HEK293 (cell line): ENCODE measurements at regions not wholly inside any gene's neighbourhood (a gene's known extent, or its start where the extent isn't known, plus 50 kb on each side); places are given as distances from the start of the nearest gene placed in this dataset.

Experiments used
- EGR2 ChIP-seq: fragments of 450-650 bp; formaldehyde crosslinking; IDR thresholded peaks from 2 replicates; pipeline ENCODE4 v1.5.1; 2016; ENCODE audit warnings: low read depth, missing biosample characterization, missing genetic modification characterization
- GLI2 ChIP-seq: fragments of 450-650 bp; formaldehyde crosslinking; IDR thresholded peaks from 2 replicates; pipeline ENCODE4; 2017; ENCODE audit warnings: missing biosample characterization, missing genetic modification characterization, low read depth, borderline replicate concordance
- GLIS1 ChIP-seq: fragments of 450-650 bp; formaldehyde crosslinking; IDR thresholded peaks from 2 replicates; pipeline ENCODE4 v1.5.1; 2016; ENCODE audit warnings: missing biosample characterization, missing genetic modification characterization
- SP7 ChIP-seq: fragments of 450-650 bp; formaldehyde crosslinking; IDR thresholded peaks from 2 replicates; pipeline ENCODE4 v1.5.1; 2016; ENCODE audit warnings: missing biosample characterization, missing genetic modification characterization
- TRIM28 ChIP-seq: IDR thresholded peaks from 2 replicates; pipeline ENCODE4 v1.6.1; 2011; ENCODE audit warnings: low read length, control low read depth, borderline replicate concordance
- WT1 ChIP-seq: fragments of 450-650 bp; formaldehyde crosslinking; IDR thresholded peaks from 2 replicates; pipeline ENCODE4 v1.5.1; 2016; ENCODE audit warnings: missing biosample characterization, missing genetic modification characterization
- YY2 ChIP-seq: fragments of 450-650 bp; formaldehyde crosslinking; IDR thresholded peaks from 2 replicates; pipeline ENCODE4 v1.5.1; 2016; ENCODE audit warnings: missing biosample characterization, missing genetic modification characterization
- ZBTB21 ChIP-seq: fragments of 450-650 bp; formaldehyde crosslinking; IDR thresholded peaks from 2 replicates; pipeline ENCODE4 v1.5.1; 2017; ENCODE audit warnings: missing biosample characterization, missing genetic modification characterization
- ZBTB44 ChIP-seq: fragments of 450-650 bp; IDR thresholded peaks from 2 replicates; pipeline ENCODE4 v1.5.1; 2018; ENCODE audit warnings: missing biosample characterization, mild to moderate bottlenecking, missing genetic modification characterization
- ZBTB8A ChIP-seq: fragments of 450-650 bp; formaldehyde crosslinking; IDR thresholded peaks from 2 replicates; pipeline ENCODE4 v1.5.1; 2016; ENCODE audit warnings: missing biosample characterization, missing genetic modification characterization
- ZFP37 ChIP-seq: fragments of 450-650 bp; formaldehyde crosslinking; IDR thresholded peaks from 2 replicates; pipeline ENCODE4 v1.5.1; 2016; ENCODE audit warnings: missing biosample characterization, missing genetic modification characterization
- ZNF133 ChIP-seq: fragments of 450-650 bp; formaldehyde crosslinking; IDR thresholded peaks from 2 replicates; pipeline ENCODE4 v1.5.1; 2016; ENCODE audit warnings: missing biosample characterization, missing genetic modification characterization
- ZNF2 ChIP-seq: fragments of 450-650 bp; formaldehyde crosslinking; IDR thresholded peaks from 2 replicates; pipeline ENCODE4 v1.5.1; 2016; ENCODE audit warnings: missing biosample characterization, missing genetic modification characterization
- ZNF350 ChIP-seq: fragments of 450-650 bp; formaldehyde crosslinking; IDR thresholded peaks from 2 replicates; pipeline ENCODE4 v1.5.0; 2017; ENCODE audit warnings: missing biosample characterization, mild to moderate bottlenecking, missing genetic modification characterization
- ZNF362 ChIP-seq: fragments of 450-650 bp; formaldehyde crosslinking; IDR thresholded peaks from 2 replicates; pipeline ENCODE4 v1.5.1; 2016; ENCODE audit warnings: missing biosample characterization, missing genetic modification characterization
- ZNF366 ChIP-seq: fragments of 450-650 bp; formaldehyde crosslinking; conservative IDR thresholded peaks from 2 replicates; pipeline ENCODE4 v1.5.1; 2016; ENCODE audit warnings: missing biosample characterization, missing genetic modification characterization
- ZNF391 ChIP-seq: fragments of 450-650 bp; formaldehyde crosslinking; IDR thresholded peaks from 2 replicates; pipeline ENCODE4 v1.5.1; 2016; ENCODE audit warnings: low read depth, missing biosample characterization, missing genetic modification characterization, borderline replicate concordance
- ZNF404 ChIP-seq: fragments of 450-650 bp; formaldehyde crosslinking; IDR thresholded peaks from 2 replicates; pipeline ENCODE4 v1.5.1; 2017; ENCODE audit warnings: missing biosample characterization, missing genetic modification characterization
- ZNF433 ChIP-seq: fragments of 450-650 bp; formaldehyde crosslinking; IDR thresholded peaks from 2 replicates; pipeline ENCODE4 v1.5.1; 2016; ENCODE audit warnings: missing biosample characterization, missing genetic modification characterization, low read depth
- ZNF529 ChIP-seq: fragments of 450-650 bp; formaldehyde crosslinking; IDR thresholded peaks from 2 replicates; pipeline ENCODE4 v1.5.1; 2017; ENCODE audit warnings: missing genetic modification characterization, missing biosample characterization; ENCODE audit not compliant: insufficient replicate concordance
- ZNF530 ChIP-seq: fragments of 450-650 bp; formaldehyde crosslinking; IDR thresholded peaks from 2 replicates; pipeline ENCODE4 v1.5.1; 2016; ENCODE audit warnings: low read depth, missing biosample characterization, missing genetic modification characterization
- ZNF544 ChIP-seq: fragments of 450-650 bp; formaldehyde crosslinking; IDR thresholded peaks from 2 replicates; pipeline ENCODE4 v1.5.0; 2017; ENCODE audit warnings: missing biosample characterization, missing genetic modification characterization
- ZNF629 ChIP-seq: fragments of 450-650 bp; formaldehyde crosslinking; IDR thresholded peaks from 2 replicates; pipeline ENCODE4 v1.5.1; 2017; ENCODE audit warnings: missing biosample characterization, missing genetic modification characterization
- ZNF654 ChIP-seq: fragments of 450-650 bp; formaldehyde crosslinking; IDR thresholded peaks from 2 replicates; pipeline ENCODE4 v1.5.1; 2016; ENCODE audit warnings: low read depth, missing biosample characterization, missing genetic modification characterization
- ZNF660 ChIP-seq: fragments of 450-650 bp; IDR thresholded peaks from 2 replicates; pipeline ENCODE4 v1.5.1; 2018; ENCODE audit warnings: missing biosample characterization, mild to moderate bottlenecking, missing genetic modification characterization
- ZNF664 ChIP-seq: fragments of 450-650 bp; formaldehyde crosslinking; IDR thresholded peaks from 2 replicates; pipeline ENCODE4 v1.5.1; 2016; ENCODE audit warnings: missing biosample characterization, missing genetic modification characterization
- ZNF843 ChIP-seq: fragments of 450-650 bp; formaldehyde crosslinking; IDR thresholded peaks from 2 replicates; pipeline ENCODE4 v1.5.1; 2016; ENCODE audit warnings: missing biosample characterization, missing genetic modification characterization
- ZSCAN4 ChIP-seq: fragments of 450-650 bp; formaldehyde crosslinking; IDR thresholded peaks from 2 replicates; pipeline ENCODE4 v1.5.1; 2017; ENCODE audit warnings: missing biosample characterization, missing genetic modification characterization
- ZXDB ChIP-seq: fragments of 450-650 bp; formaldehyde crosslinking; IDR thresholded peaks from 2 replicates; pipeline ENCODE4 v1.5.1; 2016; ENCODE audit warnings: missing biosample characterization, missing genetic modification characterization
- TF ChIP-seq, protein P1 (sequence below): fragments of 450-650 bp; formaldehyde crosslinking; IDR thresholded peaks from 2 replicates; pipeline ENCODE4 v1.5.1; 2016; ENCODE audit warnings: missing biosample characterization, missing genetic modification characterization
- TF ChIP-seq, protein P2 (sequence below): fragments of 450-650 bp; formaldehyde crosslinking; IDR thresholded peaks from 2 replicates; pipeline ENCODE4 v1.5.1; 2016; ENCODE audit warnings: missing biosample characterization, missing genetic modification characterization
- TF ChIP-seq, protein P3 (sequence below): fragments of 450-650 bp; formaldehyde crosslinking; IDR thresholded peaks from 2 replicates; pipeline ENCODE4 v1.5.1; 2016; ENCODE audit warnings: missing biosample characterization, missing genetic modification characterization

DNA sequence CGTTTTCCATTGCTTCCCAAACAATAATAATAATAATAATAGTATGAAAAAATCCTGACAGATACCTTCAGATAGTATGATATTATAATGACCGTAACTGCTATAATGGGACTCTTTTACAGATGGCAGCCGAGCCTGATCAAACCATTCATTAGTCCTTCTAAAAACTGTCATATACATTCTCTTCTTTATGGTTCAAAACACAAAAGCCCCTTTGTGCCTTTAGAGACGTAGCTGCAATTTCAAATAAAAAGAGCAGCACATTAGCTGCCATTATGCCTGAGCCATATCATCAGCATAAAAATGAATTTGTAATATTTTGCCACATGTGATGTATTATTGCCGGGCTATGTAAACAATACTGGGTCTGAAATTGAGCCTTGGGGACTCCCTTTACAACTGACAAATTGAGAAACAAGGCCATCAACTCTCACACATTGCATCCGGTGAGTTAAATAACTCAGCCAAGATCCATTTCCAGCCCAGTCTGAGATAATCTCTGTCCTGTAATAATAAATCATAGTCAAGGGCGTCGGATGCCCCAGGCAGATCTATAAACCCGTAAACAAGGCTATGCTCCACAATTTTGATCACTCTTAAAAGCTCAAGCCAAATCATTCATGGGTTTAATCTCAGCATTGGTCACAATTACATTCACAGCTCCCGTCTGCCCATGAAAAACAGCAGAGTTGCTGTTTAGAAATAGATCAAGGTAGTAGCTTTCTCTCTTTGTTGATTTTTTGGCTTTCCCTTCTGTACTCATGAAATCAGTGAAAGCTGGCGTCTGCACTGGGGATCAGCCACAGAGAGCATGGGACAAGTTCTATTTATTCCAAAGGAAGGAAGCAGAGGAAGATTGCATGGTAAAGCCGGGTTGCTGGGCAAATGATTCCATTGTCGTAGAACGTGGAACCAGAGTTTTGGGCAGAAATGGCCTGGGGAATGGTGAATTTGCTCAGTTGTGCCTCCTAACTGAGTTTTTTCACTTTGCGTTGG, 150.1 kb upstream of the BMPER start (continued):
- TF ChIP-seq ZNF660 (no peak), ZNF843 (tag by site-specific recombination) (peak; percentile 53; the same call in 1 of the 2 replicates), EGR2 (tag by site-specific recombination) (no peak), ZNF629 (tag by site-specific recombination) (no peak), ZNF404 (tag by site-specific recombination) (no peak), ZSCAN4 (no peak), ZNF362 (no peak), ZXDB (tag by site-specific recombination) (no peak), GLI2 (tag by site-specific recombination) (no peak), YY2 (tag by site-specific recombination) (no peak), GLIS1 (tag by site-specific recombination) (peak; percentile 27; the same call in 1 of the 2 replicates), ZNF529 (tag by site-specific recombination) (no peak), ZBTB44 (no peak), ZBTB8A (tag by site-specific recombination) (peak; percentile 55), TRIM28 (peak; percentile 90), ZNF664 (tag by site-specific recombination) (no peak), ZNF391 (no peak), ZFP37 (tag by site-specific recombination) (no peak), ZNF530 (no peak), ZNF544 (tag by site-specific recombination) (no peak), ZNF366 (tag by site-specific recombination) (peak; percentile 22; the same call in 1 of the 2 replicates), ZNF350 (tag by site-specific recombination) (no peak), ZNF433 (tag by site-specific recombination) (no peak), ZNF654 (no peak), ZNF133 (no peak), ZBTB21 (tag by site-specific recombination) (no peak), SP7 (tag by site-specific recombination) (no peak), WT1 (tag by site-specific recombination) (0 out of 2 replicates have a peak, but pooled peaks have one; percentile 49), ZNF2 (tag by site-specific recombination) (no peak)
- TF ChIP-seq, protein P1, sequence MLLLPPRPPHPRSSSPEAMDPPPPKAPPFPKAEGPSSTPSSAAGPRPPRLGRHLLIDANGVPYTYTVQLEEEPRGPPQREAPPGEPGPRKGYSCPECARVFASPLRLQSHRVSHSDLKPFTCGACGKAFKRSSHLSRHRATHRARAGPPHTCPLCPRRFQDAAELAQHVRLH, result 0 out of 2 replicates have a peak, but pooled peaks have one; percentile 35
- TF ChIP-seq, protein P2, sequence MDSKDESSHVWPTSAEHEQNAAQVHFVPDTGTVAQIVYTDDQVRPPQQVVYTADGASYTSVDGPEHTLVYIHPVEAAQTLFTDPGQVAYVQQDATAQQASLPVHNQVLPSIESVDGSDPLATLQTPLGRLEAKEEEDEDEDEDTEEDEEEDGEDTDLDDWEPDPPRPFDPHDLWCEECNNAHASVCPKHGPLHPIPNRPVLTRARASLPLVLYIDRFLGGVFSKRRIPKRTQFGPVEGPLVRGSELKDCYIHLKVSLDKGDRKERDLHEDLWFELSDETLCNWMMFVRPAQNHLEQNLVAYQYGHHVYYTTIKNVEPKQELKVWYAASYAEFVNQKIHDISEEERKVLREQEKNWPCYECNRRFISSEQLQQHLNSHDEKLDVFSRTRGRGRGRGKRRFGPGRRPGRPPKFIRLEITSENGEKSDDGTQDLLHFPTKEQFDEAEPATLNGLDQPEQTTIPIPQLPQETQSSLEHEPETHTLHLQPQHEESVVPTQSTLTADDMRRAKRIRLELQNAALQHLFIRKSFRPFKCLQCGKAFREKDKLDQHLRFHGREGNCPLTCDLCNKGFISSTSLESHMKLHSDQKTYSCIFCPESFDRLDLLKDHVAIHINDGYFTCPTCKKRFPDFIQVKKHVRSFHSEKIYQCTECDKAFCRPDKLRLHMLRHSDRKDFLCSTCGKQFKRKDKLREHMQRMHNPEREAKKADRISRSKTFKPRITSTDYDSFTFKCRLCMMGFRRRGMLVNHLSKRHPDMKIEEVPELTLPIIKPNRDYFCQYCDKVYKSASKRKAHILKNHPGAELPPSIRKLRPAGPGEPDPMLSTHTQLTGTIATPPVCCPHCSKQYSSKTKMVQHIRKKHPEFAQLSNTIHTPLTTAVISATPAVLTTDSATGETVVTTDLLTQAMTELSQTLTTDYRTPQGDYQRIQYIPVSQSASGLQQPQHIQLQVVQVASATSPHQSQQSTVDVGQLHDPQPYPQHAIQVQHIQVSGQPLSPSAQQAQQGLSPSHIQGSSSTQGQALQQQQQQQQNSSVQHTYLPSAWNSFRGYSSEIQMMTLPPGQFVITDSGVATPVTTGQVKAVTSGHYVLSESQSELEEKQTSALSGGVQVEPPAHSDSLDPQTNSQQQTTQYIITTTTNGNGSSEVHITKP (tag by site-specific recombination), result no peak
- TF ChIP-seq, protein P3, sequence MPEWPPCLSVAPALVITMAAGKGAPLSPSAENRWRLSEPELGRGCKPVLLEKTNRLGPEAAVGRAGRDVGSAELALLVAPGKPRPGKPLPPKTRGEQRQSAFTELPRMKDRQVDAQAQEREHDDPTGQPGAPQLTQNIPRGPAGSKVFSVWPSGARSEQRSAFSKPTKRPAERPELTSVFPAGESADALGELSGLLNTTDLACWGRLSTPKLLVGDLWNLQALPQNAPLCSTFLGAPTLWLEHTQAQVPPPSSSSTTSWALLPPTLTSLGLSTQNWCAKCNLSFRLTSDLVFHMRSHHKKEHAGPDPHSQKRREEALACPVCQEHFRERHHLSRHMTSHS, result no peak
